ENCODE measurements at regions not wholly inside any gene's neighbourhood (a gene's known extent, or its start where the extent isn't known, plus 50 kb on each side); places are given as distances from the start of the nearest gene placed in this dataset.

GRCh38 chr10:90347239-90347638 is 510.6 kb downstream of the HTR7 start:
- no peak for DNase-seq

- no peak for DNase-seq
Observed at GRCh38 chr10:90350122-90350521, 507.7 kb downstream of the HTR7 start.

- no peak for DNase-seq
Observed at GRCh38 chr10:90352288-90352687, 505.6 kb downstream of the HTR7 start.

GRCh38 chr10:90354914-90355313 is 502.9 kb downstream of the HTR7 start:
- DNase-seq = no peak

- DNase-seq = no peak
Observed at GRCh38 chr10:90363799-90364483, 493.9 kb downstream of the HTR7 start.

GRCh38 chr10:90372451-90372850 is 485.4 kb downstream of the HTR7 start:
- no peak for DNase-seq

GRCh38 chr10:90373911-90374310 is 483.9 kb downstream of the HTR7 start:
- no peak for DNase-seq

GRCh38 chr10:90378524-90379076 is 479.2 kb downstream of the HTR7 start:
- DNase-seq = no peak

- DNase-seq = no peak
Observed at GRCh38 chr10:90381468-90381867, 476.4 kb downstream of the HTR7 start.

- no peak for DNase-seq
Observed at GRCh38 chr10:90389876-90390275, 468.0 kb downstream of the HTR7 start.

- DNase-seq = no peak
Observed at GRCh38 chr10:90394311-90394710, 463.5 kb downstream of the HTR7 start.

- DNase-seq = no peak
Observed at GRCh38 chr10:90396721-90397120, 461.1 kb downstream of the HTR7 start.

GRCh38 chr10:90398566-90398965 is 459.3 kb downstream of the HTR7 start:
- DNase-seq = no peak

- DNase-seq = no peak
Observed at GRCh38 chr10:90399782-90400181, 458.1 kb downstream of the HTR7 start.

GRCh38 chr10:90403211-90404000 is 454.4 kb downstream of the HTR7 start:
- no peak for DNase-seq

GRCh38 chr10:90407131-90407530 is 450.7 kb downstream of the HTR7 start:
- no peak for DNase-seq

GRCh38 chr10:90407851-90408250 is 450.0 kb downstream of the HTR7 start:
- DNase-seq = no peak

- DNase-seq = no peak
Observed at GRCh38 chr10:90412582-90412981, 445.3 kb downstream of the HTR7 start.

GRCh38 chr10:90413196-90413595 is 444.6 kb downstream of the HTR7 start:
- no peak for DNase-seq

GRCh38 chr10:90414926-90415325 is 442.9 kb downstream of the HTR7 start:
- no peak for DNase-seq

- DNase-seq = no peak
Observed at GRCh38 chr10:90417029-90417428, 440.8 kb downstream of the HTR7 start.

GRCh38 chr10:90417476-90418210 is 440.2 kb downstream of the HTR7 start:
- no peak for DNase-seq

GRCh38 chr10:90418869-90419652 is 438.8 kb downstream of the HTR7 start:
- no peak for DNase-seq

Data from NCI-H1105 (cell line).